Epithelial cell of esophagus (primary cell): ENCODE measurements at regions not wholly inside any gene's neighbourhood (a gene's known extent, or its start where the extent isn't known, plus 50 kb on each side); places are given as distances from the start of the nearest gene placed in this dataset.

Experiments
- DNase-seq: peaks from one replicate; pipeline ENCODE4 v3.0.0; 2010; ENCODE audit warnings: low read depth
- H3K4me3 ChIP-seq: 2 replicates; pipeline ENCODE4 v1.5.1; 2011; ENCODE audit warnings: mild to moderate bottlenecking, low read length, control low read depth
- TF ChIP-seq, protein P1 (sequence below): IDR thresholded peaks from 2 replicates; pipeline ENCODE4 v1.5.1; 2011; ENCODE audit warnings: low read depth, mild to moderate bottlenecking, low read length, control low read depth, inconsistent platforms; ENCODE audit not compliant: insufficient read depth; ENCODE audit errors: missing control alignments

DNA sequence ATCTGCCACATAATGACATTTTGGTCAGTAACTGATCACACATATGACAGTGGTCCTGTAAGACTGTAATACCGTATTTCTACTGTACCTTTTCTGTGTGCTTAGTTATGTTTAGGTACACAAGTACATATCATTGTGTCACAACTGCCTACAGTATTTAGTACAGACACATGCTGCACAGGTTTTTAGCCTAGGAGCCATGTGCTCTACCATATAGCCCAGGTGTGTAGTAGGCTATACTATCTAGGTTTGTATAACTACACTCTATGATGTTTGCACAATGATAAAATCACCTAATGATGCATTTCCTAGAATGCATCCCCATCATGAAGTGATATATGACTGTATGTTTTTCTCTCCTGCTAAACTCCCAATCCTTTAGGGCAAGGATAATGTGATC lies 61.2 kb upstream of the MIR17HG start:
- no peak for DNase-seq
- TF ChIP-seq, protein P1, sequence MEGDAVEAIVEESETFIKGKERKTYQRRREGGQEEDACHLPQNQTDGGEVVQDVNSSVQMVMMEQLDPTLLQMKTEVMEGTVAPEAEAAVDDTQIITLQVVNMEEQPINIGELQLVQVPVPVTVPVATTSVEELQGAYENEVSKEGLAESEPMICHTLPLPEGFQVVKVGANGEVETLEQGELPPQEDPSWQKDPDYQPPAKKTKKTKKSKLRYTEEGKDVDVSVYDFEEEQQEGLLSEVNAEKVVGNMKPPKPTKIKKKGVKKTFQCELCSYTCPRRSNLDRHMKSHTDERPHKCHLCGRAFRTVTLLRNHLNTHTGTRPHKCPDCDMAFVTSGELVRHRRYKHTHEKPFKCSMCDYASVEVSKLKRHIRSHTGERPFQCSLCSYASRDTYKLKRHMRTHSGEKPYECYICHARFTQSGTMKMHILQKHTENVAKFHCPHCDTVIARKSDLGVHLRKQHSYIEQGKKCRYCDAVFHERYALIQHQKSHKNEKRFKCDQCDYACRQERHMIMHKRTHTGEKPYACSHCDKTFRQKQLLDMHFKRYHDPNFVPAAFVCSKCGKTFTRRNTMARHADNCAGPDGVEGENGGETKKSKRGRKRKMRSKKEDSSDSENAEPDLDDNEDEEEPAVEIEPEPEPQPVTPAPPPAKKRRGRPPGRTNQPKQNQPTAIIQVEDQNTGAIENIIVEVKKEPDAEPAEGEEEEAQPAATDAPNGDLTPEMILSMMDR = no peak
- H3K4me3 ChIP-seq = no peak overlapping the region

DNA sequence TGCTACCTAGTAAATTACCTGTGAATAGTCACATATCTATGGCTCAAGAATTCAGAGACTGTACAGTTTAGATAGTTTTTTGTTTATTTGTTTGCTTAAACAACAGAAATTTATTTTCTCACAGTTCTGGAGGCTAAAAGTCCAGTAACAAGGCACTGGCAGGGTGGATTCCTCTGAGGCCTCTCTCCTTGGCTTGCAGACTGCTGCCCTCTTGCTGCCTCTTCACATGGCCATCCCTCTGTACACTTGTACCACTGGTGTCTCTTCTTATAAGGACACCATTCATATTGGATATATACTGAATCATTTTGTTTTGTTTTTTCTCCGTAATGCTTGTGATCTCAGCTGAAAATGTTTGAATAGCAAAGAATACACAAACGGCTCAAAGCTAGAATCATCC lies 56.4 kb upstream of the MIR17HG start:
- H3K4me3 ChIP-seq = no peak overlapping the region
- DNase-seq = no peak
- TF ChIP-seq, protein P1 = no peak

DNA sequence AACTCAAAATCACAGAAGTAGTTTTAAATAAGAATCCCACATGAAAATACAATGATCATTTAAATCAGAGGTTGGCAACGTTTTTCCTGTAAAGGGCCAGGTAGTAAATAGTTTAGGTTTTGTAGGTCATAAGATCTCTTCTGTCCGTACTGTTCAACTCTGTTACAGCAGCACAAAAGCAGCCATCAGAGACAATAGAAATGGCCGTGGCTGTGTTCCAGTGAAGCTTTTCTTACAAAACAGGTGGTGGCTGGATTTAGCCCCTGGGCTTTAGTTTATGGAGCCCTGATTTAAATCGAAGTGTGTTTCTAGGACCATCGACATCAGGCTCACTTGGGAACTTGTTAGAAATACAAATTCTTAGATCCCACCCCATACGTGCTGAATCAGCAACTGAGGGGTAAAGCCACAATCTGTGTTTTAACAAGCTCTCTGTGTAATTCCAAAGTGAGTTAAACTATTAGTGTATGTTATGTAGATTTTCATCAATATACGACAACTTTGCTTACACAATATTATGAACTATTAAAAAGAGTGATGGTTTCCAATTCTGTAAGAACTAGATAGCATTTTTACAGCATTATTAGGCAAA lies 54.8 kb upstream of the MIR17HG start:
- no peak overlapping the region for H3K4me3 ChIP-seq
- DNase-seq = no peak
- TF ChIP-seq, protein P1 = no peak

DNA sequence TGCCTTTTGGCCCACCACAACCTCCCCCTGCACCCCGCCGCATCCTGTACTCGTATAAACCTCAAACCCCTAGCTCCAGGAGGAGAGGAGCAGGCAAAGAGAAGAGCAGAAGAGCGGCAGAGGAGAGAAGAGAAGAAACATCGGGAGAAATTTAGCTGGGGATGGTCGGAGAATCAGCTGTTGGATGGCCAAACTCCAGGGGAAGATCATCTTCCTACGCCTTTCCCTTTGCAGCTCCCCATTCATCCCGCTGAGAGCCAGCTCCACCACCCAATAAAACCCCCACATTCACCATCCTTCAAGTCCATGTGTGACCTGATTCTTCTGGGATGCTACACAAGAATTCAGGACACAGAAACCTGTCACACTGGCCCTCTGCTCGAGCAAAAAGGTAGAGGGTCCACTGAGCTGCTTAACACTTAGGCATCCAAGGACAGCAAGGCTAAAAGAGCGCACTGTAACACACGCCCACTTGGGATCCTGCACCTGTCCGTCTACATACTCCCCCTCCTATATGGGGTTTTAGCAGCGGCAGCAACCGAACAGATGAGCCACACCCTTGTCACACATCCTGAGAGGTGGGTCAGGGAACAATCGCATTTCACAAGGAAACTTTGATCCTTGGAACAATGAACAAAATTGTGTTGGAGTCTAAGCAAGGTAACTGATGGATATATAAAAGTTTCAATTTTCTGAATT lies 51.6 kb upstream of the MIR17HG start:
- DNase-seq = no peak
- TF ChIP-seq, protein P1 = no peak
- no peak overlapping the region for H3K4me3 ChIP-seq

DNA sequence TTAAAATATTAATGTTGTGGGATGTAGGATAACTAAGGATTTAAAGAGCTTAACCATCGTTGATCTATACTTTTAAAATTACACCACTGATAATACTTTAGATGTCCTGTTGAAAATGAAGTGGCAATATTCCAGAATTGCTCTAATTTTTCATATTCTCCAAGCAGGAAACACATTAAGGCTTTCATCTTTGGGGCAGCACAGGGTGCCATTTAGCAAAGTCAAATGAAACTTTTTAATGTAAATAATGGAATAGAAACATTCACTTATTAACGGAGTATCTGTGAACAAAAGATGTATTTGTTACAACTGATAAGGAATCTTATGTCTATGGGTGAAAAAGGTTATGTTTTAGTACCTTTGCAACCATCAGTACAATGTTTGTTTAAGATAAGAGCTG lies 50.0 kb upstream of the MIR17HG start:
- no peak for DNase-seq
- TF ChIP-seq, protein P1 = no peak
- no peak overlapping the region for H3K4me3 ChIP-seq
